GM18511 (cell line): ENCODE measurements at regions not wholly inside any gene's neighbourhood (a gene's known extent, or its start where the extent isn't known, plus 50 kb on each side); places are given as distances from the start of the nearest gene placed in this dataset.
"Not testable (repeated sequence)": the region's sequence is repeated elsewhere in the genome, so short reads cannot be mapped to it uniquely, and the experiment has no call there.

ENCODE experiments used
- ATAC-seq: cut with Tn5 transposase; IDR thresholded peaks from one replicate; pipeline ENCODE4 v1.9.1; 2021; ENCODE audit warnings: mild to moderate bottlenecking, moderate library complexity; ENCODE audit not compliant: unreplicated experiment

GRCh38 chr11:110347660-110348059, 51.2 kb upstream of the RDX start:
- ATAC-seq = no peak

- peak; percentile 82 for ATAC-seq
Observed at GRCh38 chr11:110349138-110349996, 53.0 kb upstream of the RDX start.

GRCh38 chr11:110349997-110350383, 53.6 kb upstream of the RDX start:
- not testable (repeated sequence) for ATAC-seq

- ATAC-seq = no peak
Observed at GRCh38 chr11:110355011-110355744, 58.8 kb upstream of the RDX start.

GRCh38 chr11:110356762-110357671, 60.6 kb upstream of the RDX start:
- ATAC-seq = no peak

- ATAC-seq = no peak
Observed at GRCh38 chr11:110358336-110358735, 61.9 kb upstream of the RDX start.

GRCh38 chr11:110360781-110361408, 64.5 kb upstream of the RDX start:
- ATAC-seq = not testable (repeated sequence)

GRCh38 chr11:110362971-110363509, 66.6 kb upstream of the RDX start:
- ATAC-seq = no peak

GRCh38 chr11:110366291-110366690, 63.5 kb upstream of the FDX1 start:
- no peak for ATAC-seq

- ATAC-seq = no peak
Observed at GRCh38 chr11:110367571-110367970, 62.2 kb upstream of the FDX1 start.

GRCh38 chr11:110371084-110371483, 58.7 kb upstream of the FDX1 start:
- ATAC-seq = no peak

GRCh38 chr11:110373051-110373702, 56.6 kb upstream of the FDX1 start:
- peak; percentile 96 for ATAC-seq

- no peak for ATAC-seq
Observed at GRCh38 chr11:110374921-110375320, 54.8 kb upstream of the FDX1 start.

- ATAC-seq = no peak
Observed at GRCh38 chr11:110375351-110375750, 54.4 kb upstream of the FDX1 start.

- no peak for ATAC-seq
Observed at GRCh38 chr11:110376021-110376420, 53.7 kb upstream of the FDX1 start.

GRCh38 chr11:110376711-110377324, 52.9 kb upstream of the FDX1 start:
- ATAC-seq = no peak

- ATAC-seq = no peak
Observed at GRCh38 chr11:110377434-110377833, 52.3 kb upstream of the FDX1 start.

GRCh38 chr11:110379261-110379660, 50.5 kb upstream of the FDX1 start:
- ATAC-seq = no peak

GRCh38 chr11:110379936-110380335, 49.8 kb upstream of the FDX1 start:
- ATAC-seq = no peak
